Peyer's patch (tissue), 4 donors: ENCODE measurements at regions not wholly inside any gene's neighbourhood (a gene's known extent, or its start where the extent isn't known, plus 50 kb on each side); places are given as distances from the start of the nearest gene placed in this dataset.

ENCODE experiments used
- DNase-seq, 3 donors: peaks; one replicate each; pipeline ENCODE4 v3.0.0-alpha.2; 2017 to 2019
- H3K27ac ChIP-seq, 4 donors: fragments of 200-600 bp; sonication (generic); one replicate each; pipeline ENCODE4 v1.5.1; 2016 to 2019
- H3K27me3 ChIP-seq, 2 donors: fragments of 200-600 bp; sonication (generic); one replicate each; pipeline ENCODE4 v1.5.1; 2019
- H3K36me3 ChIP-seq, 3 donors: fragments of 200-600 bp; sonication (generic); one replicate each; pipeline ENCODE4 v1.5.1; 2016 to 2019
- H3K4me1 ChIP-seq, 4 donors: fragments of 200-600 bp; sonication (generic); one replicate each; pipeline ENCODE4 v1.5.1; 2016 to 2019
- H3K4me3 ChIP-seq, 4 donors: fragments of 200-600 bp; sonication (generic); 1 replicate in 3 of 4; 2 replicates in 1 of 4; pipeline ENCODE4 v1.5.1; 2016 to 2019; ENCODE audit warnings: mild to moderate bottlenecking in 1 of 4
- H3K9me3 ChIP-seq, 4 donors: fragments of 200-600 bp; sonication (generic); one replicate each; pipeline ENCODE4 v1.5.1; 2016 to 2019; ENCODE audit warnings: mild to moderate bottlenecking in 1 of 4
- CTCF ChIP-seq, 6 experiments: fragments of 450-650 bp in 4 of 6; fragments of 200-600 bp in 2 of 6; sonication (generic) in 1 of 6; IDR thresholded peaks; one replicate each; pipeline ENCODE4 v1.5.1; 2017 to 2019; ENCODE audit warnings: antibody characterized with exemption in 6 of 6, mild to moderate bottlenecking in 3 of 6, moderate library complexity in 1 of 6
- POLR2A ChIP-seq, 2 donors: fragments of 450-650 bp; IDR thresholded peaks; one replicate each; pipeline ENCODE4 v1.5.1; 2017; ENCODE audit warnings: antibody characterized with exemption in 2 of 2, mild to moderate bottlenecking in 2 of 2, moderate library complexity in 2 of 2

DNA sequence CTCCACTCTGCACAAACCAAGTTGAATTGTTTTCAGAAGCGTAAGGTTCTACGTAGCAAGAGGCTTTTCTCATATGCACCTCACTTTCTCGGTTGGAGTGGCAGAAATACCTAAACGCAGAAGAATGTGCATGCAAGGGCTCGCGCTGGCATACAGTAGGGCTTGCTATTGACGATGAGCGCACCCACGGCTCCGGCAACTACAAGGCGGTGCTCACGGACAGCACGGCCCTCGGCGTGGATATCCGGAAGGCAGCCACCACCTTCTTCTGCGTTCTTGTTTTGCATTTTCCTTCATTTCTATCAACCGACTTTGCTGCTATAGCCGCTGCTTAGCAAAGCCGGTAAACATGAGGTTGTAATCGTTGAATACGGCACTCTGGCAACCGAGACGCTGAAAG lies 51.1 kb upstream of the UBE3C start:
- TF ChIP-seq POLR2A (IDR thresholded peaks at IDR 0.05) (no peak), CTCF (IDR thresholded peaks at IDR 0.05) (no peak)
- Histone ChIP-seq H3K36me3 (no peaks in the 10 kb centered on the region), H3K27me3 (no peaks in the 10 kb centered on the region), H3K4me1 (no peaks in the 10 kb centered on the region), H3K27ac (no peak overlapping the region), H3K9me3 (peaks cover 0 to 18% (median 6%) of the 10 kb centered on the region in 4 donors), H3K4me3 (no peak overlapping the region)
- DNase-seq: no peak

- H3K4me1 ChIP-seq: no peaks in the 10 kb centered on the region
- no peak for TF ChIP-seq CTCF (IDR thresholded peaks at IDR 0.05)
- no peak for TF ChIP-seq POLR2A (IDR thresholded peaks at IDR 0.05)
- no peaks in the 10 kb centered on the region for H3K27me3 ChIP-seq
- H3K4me3 ChIP-seq: no peak overlapping the region
- no peak overlapping the region for H3K27ac ChIP-seq
- no peaks in the 10 kb centered on the region for H3K36me3 ChIP-seq
- DNase-seq: no peak
- H3K9me3 ChIP-seq: peaks cover 0 to 18% (median 7%) of the 10 kb centered on the region in 4 donors
Observed at GRCh38 chr7:157088136-157088535, 50.6 kb upstream of the UBE3C start.
